ENCODE measurements at regions not wholly inside any gene's neighbourhood (a gene's known extent, or its start where the extent isn't known, plus 50 kb on each side); places are given as distances from the start of the nearest gene placed in this dataset.
A peak's percentile ranks its signal among the peaks of the same experiment; 100 is the strongest.

GRCh38 chr4:17174751-17175150 lies 276.3 kb upstream of the LDB2 start:
- no peak for DNase-seq (ENCODE audit: low read depth)

GRCh38 chr4:17173300-17173699 lies 274.9 kb upstream of the LDB2 start:
- DNase-seq (ENCODE audit: low read depth): peak; percentile 73

GRCh38 chr4:17170131-17170530 lies 271.7 kb upstream of the LDB2 start:
- no peak for DNase-seq (ENCODE audit: low read depth)

- no peak for DNase-seq (ENCODE audit: low read depth)
Measured at GRCh38 chr4:17169699-17170098, 271.3 kb upstream of the LDB2 start.

GRCh38 chr4:17168571-17168970 lies 270.1 kb upstream of the LDB2 start:
- DNase-seq (ENCODE audit: low read depth): peak; percentile 88

GRCh38 chr4:17166954-17167353 lies 268.5 kb upstream of the LDB2 start:
- DNase-seq (ENCODE audit: low read depth): no peak

- DNase-seq (ENCODE audit: low read depth): no peak
Measured at GRCh38 chr4:17165286-17165685, 266.8 kb upstream of the LDB2 start.

GRCh38 chr4:17164666-17165065 lies 266.2 kb upstream of the LDB2 start:
- no peak for DNase-seq (ENCODE audit: low read depth)

GRCh38 chr4:17163156-17163771 lies 264.8 kb upstream of the LDB2 start:
- DNase-seq (ENCODE audit: low read depth): peak; percentile 53

- DNase-seq (ENCODE audit: low read depth): no peak
Measured at GRCh38 chr4:17157304-17157703, 258.9 kb upstream of the LDB2 start.

- DNase-seq (ENCODE audit: low read depth): no peak
Measured at GRCh38 chr4:17155486-17155885, 257.0 kb upstream of the LDB2 start.

GRCh38 chr4:17153572-17153971 lies 255.1 kb upstream of the LDB2 start:
- no peak for DNase-seq (ENCODE audit: low read depth)

GRCh38 chr4:17152941-17153540 lies 254.6 kb upstream of the LDB2 start:
- no peak for DNase-seq (ENCODE audit: low read depth)

- peak; percentile 98 for DNase-seq (ENCODE audit: low read depth)
Measured at GRCh38 chr4:17142232-17142711, 243.8 kb upstream of the LDB2 start.

- no peak for DNase-seq (ENCODE audit: low read depth)
Measured at GRCh38 chr4:17138847-17139246, 240.4 kb upstream of the LDB2 start.

- DNase-seq (ENCODE audit: low read depth): no peak
Measured at GRCh38 chr4:17134565-17134964, 236.1 kb upstream of the LDB2 start.

- no peak for DNase-seq (ENCODE audit: low read depth)
Measured at GRCh38 chr4:17134100-17134499, 235.7 kb upstream of the LDB2 start.

- no peak for DNase-seq (ENCODE audit: low read depth)
Measured at GRCh38 chr4:17132226-17132625, 233.8 kb upstream of the LDB2 start.

GRCh38 chr4:17128268-17128667 lies 229.8 kb upstream of the LDB2 start:
- peak; percentile 41 for DNase-seq (ENCODE audit: low read depth)

- no peak for DNase-seq (ENCODE audit: low read depth)
Measured at GRCh38 chr4:17126321-17126966, 228.0 kb upstream of the LDB2 start.

- no peak for DNase-seq (ENCODE audit: low read depth)
Measured at GRCh38 chr4:17124767-17125166, 226.3 kb upstream of the LDB2 start.

GRCh38 chr4:17120761-17121160 lies 222.3 kb upstream of the LDB2 start:
- DNase-seq (ENCODE audit: low read depth): no peak

GRCh38 chr4:17117746-17118145 lies 219.3 kb upstream of the LDB2 start:
- peak; percentile 40 for DNase-seq (ENCODE audit: low read depth)

Measured in RPMI7951 (cell line).